Stimulated activated CD8-positive, alpha-beta memory T cell treated with anti-CD3 and anti-CD28 coated beads, Interleukin-12 subunit alpha, Interleukin-12 subunit beta, amount 100 ng/mL, for 1 hour (primary cell): ENCODE measurements at regions not wholly inside any gene's neighbourhood (a gene's known extent, or its start where the extent isn't known, plus 50 kb on each side); places are given as distances from the start of the nearest gene placed in this dataset.

Experiments
- DNase-seq: peaks from one replicate; pipeline ENCODE4 v3.0.0-alpha.2; 2020; ENCODE audit warnings: low read depth

DNA sequence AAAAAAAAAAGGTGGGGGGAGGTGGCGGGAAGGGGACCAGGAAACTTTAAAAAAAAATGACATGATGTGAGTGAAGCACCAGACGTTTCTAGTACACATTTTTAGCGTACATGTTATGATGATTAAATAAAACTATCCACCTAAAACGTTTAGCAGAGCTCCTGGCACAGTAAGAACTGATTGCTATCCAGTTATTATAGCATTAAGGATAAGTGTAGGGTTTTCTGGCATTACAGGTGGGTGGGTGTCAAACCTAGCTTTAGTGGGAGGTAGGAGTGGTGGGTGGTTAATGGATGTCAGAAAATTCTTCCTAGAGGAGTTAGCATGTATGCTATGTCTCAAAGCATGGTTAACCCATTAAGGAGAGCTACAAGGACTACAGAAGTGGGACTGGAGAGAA lies 2329.5 kb downstream of the MAT2B start:
- no peak for DNase-seq

- DNase-seq: no peak
These were observed 2330.6 kb downstream of the MAT2B start for GRCh38 chr5:165836046-165836445.

GRCh38 chr5:165837286-165837685 lies 2331.9 kb downstream of the MAT2B start:
- no peak for DNase-seq

- no peak for DNase-seq
These were observed 2339.2 kb downstream of the MAT2B start for GRCh38 chr5:165844571-165844970.

DNA sequence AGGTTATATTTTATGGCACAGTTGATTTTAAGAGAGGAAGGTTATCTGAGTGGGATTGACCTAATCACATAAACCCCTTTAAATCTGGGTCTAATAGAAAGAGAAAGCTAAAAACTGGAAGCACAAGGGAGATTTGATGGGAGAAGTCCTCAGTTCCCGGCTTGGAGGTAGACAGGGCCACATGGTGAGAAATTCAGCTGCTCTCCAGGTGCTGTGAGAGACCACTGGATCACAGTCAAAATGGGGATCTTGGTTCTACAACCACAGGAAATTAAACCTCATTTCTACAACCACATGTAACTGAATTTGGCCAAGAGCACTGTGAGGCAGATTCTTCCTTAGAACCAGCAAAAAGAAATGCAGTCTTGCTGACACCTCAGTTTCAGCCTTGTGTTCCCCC lies 2352.7 kb downstream of the MAT2B start:
- DNase-seq: no peak

GRCh38 chr5:165859251-165859650 lies 2353.8 kb downstream of the MAT2B start:
- DNase-seq: no peak

DNA sequence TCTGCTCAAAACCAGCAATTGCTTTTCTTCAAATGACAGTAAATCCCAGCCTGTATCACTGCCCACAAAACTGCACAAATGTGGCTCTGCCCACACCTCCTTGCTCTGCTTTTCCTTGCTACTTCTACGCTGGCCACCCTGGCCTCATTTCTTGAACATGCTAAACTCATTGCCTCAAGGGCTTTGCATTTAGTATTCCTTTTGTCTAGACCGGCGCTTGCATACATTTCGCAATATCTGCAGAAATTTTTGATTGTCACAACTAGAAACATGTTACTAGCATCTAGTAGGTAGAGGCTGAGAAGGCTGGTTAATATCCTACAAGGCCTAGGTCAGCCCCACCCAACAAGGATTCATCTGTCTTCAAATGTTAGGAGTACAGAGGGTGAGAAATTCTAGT lies 2357.8 kb downstream of the MAT2B start:
- DNase-seq: no peak

DNA sequence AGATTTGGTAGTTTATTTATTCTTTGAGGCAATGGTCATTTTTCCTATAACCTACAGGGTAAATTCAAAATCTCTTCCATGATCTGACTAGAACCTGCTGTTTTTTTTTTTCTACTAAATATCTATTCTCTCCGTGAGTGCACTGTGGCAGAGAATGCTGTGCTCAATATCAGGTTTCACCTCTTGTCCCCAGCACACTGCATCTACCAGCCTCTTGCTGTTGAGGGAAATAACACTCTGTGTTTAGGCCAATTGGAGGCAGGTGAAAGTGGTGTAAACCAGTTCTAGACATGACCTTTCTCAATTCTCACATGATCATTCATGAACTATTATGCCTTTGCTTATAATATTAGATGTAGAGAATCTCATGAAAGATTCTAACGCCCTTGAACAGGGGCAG lies 2365.9 kb downstream of the MAT2B start:
- DNase-seq: no peak

- no peak for DNase-seq
These were observed 2369.4 kb downstream of the MAT2B start for GRCh38 chr5:165874851-165875250.

DNA sequence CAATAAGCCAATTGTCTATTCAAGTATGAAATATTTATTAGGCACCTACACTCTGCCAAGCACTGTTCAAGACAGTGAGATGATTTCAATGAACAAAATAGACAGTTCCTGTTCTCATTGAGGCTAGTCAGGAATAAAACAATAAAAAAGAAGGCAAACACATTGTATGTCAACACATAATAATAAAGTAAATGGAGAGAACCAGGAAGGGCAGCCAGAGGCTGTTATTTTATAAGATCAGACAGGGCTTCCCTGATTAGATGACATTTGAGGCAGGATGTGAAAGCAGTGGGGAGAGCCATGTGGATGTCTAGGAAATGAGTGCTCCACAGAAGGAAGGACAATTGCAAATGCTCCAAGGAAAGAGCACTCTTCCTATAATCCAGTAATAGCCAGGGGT lies 2371.1 kb downstream of the MAT2B start:
- DNase-seq: no peak

DNA sequence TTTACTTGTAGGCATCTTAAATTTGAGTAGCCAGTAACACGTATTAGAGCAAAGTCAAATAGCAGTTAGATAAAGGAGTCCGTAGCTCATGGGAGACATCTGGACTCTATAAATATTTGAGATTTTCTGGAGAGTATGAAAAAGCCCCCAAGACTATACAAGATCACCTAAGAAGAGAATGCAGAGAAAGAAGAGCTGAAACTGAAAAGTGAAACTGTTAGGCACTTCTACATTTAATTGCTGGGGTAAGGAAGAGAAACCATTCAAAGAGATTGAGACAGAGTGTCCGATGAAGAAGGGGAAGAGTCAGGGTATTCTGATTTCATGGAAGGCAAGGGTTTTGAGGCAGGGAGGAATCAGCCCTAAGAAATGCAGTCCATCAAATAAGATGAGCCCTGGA lies 2372.1 kb downstream of the MAT2B start:
- DNase-seq: no peak

DNA sequence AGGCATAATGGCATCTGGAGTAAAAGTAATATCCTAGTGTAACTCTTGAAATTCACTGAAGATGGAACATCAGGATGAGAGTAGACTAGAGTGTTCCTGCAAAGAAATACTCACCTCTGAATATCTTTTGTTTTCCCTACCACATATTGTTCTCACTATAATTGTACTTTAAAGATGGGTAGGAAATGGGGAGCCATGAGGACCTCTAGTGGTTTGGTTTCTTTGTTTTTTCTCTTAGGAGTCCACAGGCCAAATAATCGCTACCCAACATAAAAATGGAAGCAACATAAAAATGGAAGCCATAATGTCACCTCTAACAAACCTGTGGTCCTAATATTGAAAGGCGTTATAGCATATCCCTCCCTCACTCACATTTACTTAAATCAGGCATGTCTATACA lies 2375.8 kb downstream of the MAT2B start:
- no peak for DNase-seq

- no peak for DNase-seq
These were observed 2376.7 kb downstream of the MAT2B start for GRCh38 chr5:165882099-165882498.

DNA sequence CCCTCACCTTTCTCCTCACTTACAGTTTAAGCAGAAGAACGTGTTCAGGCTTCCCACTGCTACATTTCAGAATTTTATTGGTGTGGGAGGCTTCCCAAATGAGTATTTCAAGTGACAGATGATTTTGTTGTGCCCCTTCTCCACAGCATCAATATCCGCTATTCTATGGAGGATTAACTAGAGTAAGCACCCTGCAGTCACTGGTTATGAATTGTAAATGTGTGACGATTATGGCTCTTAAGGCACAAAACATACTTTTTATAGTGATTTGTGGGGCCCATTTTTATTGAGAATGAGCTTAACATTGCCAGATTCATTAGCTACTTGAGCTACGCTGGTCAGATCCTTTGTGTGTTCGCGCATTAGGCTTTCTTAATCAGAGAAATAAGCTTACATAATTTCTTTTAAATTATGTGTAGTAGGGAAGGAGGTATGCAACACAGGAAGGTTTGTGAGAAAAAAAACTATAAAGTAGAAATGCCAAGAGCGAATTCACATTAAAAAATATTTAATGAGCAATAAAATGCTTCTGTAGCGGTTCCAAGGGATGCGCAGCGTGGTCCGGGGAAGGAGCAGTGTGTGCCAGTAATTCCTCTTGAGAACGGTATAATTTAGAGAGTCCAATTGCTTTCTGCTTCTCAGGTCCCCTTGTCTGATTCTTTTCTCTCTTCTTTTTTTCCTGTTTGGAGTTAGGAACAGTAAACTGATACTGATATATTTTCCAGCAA lies 2380.4 kb downstream of the MAT2B start:
- DNase-seq: no peak

GRCh38 chr5:165887147-165887546 lies 2381.7 kb downstream of the MAT2B start:
- no peak for DNase-seq

- no peak for DNase-seq
These were observed 2387.0 kb downstream of the MAT2B start for GRCh38 chr5:165892383-165892782.

GRCh38 chr5:165894916-165895315 lies 2389.5 kb downstream of the MAT2B start:
- no peak for DNase-seq

GRCh38 chr5:165903835-165904234 lies 2387.6 kb upstream of the WWC1 start:
- no peak for DNase-seq

- no peak for DNase-seq
These were observed 2384.6 kb upstream of the WWC1 start for GRCh38 chr5:165906871-165907270.

GRCh38 chr5:165913059-165913458 lies 2378.4 kb upstream of the WWC1 start:
- no peak for DNase-seq

GRCh38 chr5:165914456-165914855 lies 2377.0 kb upstream of the WWC1 start:
- no peak for DNase-seq

GRCh38 chr5:165919196-165919595 lies 2372.2 kb upstream of the WWC1 start:
- DNase-seq: no peak

DNA sequence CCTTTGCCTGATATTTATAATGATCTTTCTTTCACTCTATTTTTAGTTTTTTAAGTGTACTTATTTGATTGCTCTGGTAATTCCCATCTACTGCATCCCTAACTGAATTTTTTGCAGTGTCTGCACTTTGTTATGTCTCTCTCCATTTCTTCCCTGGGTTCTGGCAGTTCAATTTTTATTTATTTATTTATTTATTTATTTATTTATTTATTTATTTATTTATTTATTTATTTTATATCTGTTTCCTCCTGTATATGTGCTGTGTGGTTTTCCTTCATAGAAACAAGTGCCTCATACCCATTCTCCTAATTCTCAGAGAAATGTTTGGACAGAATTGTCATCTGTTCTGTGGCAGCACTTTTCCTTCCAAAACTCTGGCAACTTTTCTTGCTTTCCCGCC lies 2370.8 kb upstream of the WWC1 start:
- no peak for DNase-seq

GRCh38 chr5:165928971-165929370 lies 2362.5 kb upstream of the WWC1 start:
- DNase-seq: no peak

- DNase-seq: no peak
These were observed 2350.9 kb upstream of the WWC1 start for GRCh38 chr5:165940541-165940940.
